Effector memory CD4-positive, alpha-beta T cell (primary cell): ENCODE measurements at regions not wholly inside any gene's neighbourhood (a gene's known extent, or its start where the extent isn't known, plus 50 kb on each side); places are given as distances from the start of the nearest gene placed in this dataset.
"Not testable (repeated sequence)": the region's sequence is repeated elsewhere in the genome, so short reads cannot be mapped to it uniquely, and the experiment has no call there.

ENCODE experiments used
- DNase-seq, 3 donors: peaks; one replicate each; pipeline ENCODE4 v3.0.0-alpha.2; 2020
- H3K27ac ChIP-seq: 2 replicates; pipeline ENCODE4 v1.7.0; 2013; ENCODE audit warnings: mild to moderate bottlenecking, low read length, moderate library complexity; ENCODE audit not compliant: insufficient read depth, poor library complexity, severe bottlenecking
- H3K27me3 ChIP-seq: replicated peaks from 2 replicates; pipeline ENCODE4 v1.7.0; 2013; ENCODE audit warnings: mild to moderate bottlenecking, low read length; ENCODE audit not compliant: insufficient read depth, control insufficient read depth, poor library complexity, severe bottlenecking
- H3K36me3 ChIP-seq: 2 replicates; pipeline ENCODE4 v1.7.0; 2013; ENCODE audit warnings: mild to moderate bottlenecking, low read length, moderate library complexity; ENCODE audit not compliant: control insufficient read depth, insufficient read depth
- H3K4me1 ChIP-seq: 2 replicates; pipeline ENCODE4 v1.7.0; 2013; ENCODE audit warnings: low read length, mild to moderate bottlenecking; ENCODE audit not compliant: control insufficient read depth, insufficient read depth, poor library complexity, severe bottlenecking
- H3K4me3 ChIP-seq: 2 replicates; pipeline ENCODE4 v1.7.0; 2013; ENCODE audit warnings: low read length, low read depth, mild to moderate bottlenecking; ENCODE audit not compliant: insufficient read depth, poor library complexity, severe bottlenecking
- H3K9me3 ChIP-seq: 2 replicates; pipeline ENCODE4 v1.7.0; 2013; ENCODE audit warnings: mild to moderate bottlenecking, low read length, moderate library complexity; ENCODE audit not compliant: control insufficient read depth

DNA sequence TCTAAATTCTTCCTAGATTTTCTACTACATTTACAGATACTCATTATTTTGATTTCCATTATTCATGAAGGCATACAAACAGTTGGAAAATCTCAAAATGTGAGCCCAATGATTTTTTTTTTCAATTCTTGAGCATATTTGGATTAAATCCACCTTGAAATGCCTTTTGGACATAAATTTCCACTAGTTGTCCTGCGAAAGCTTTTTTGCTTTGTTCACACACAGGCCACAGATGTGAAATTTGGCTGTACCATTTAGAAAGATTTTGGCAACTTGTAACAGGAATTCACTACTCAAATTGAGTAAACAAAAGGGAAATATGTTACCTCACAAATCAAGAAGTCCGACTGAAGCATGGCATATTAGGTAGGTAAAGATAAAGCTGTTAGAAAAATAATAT lies 1631.0 kb downstream of the CDH8 start:
- Histone ChIP-seq H3K27me3 (no peaks in the 10 kb centered on the region), H3K4me1 (no peaks in the 10 kb centered on the region), H3K4me3 (no peak overlapping the region), H3K9me3 (no peaks in the 10 kb centered on the region), H3K27ac (no peak overlapping the region), H3K36me3 (no peaks in the 10 kb centered on the region)
- DNase-seq, result no peak

DNA sequence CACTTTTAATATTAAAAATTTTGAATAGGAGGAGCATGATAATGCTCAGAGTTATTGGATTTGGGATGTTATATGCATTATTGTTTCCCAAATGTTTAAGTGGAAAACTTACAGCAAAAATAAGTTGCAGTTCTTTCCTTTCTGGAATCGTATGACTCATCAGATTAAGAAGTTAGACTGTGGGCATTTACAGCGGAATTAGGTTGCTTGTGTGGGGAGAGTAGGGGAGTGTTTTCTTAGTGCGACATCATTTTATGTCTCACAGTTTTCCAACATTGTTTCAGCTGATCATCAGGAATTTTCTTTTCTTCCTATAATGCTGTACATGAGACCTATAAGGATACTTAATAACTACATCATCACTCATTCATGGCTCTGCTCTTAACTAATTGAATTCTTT lies 1631.8 kb downstream of the CDH8 start:
- Histone ChIP-seq H3K4me1 (no peaks in the 10 kb centered on the region), H3K36me3 (no peaks in the 10 kb centered on the region), H3K27me3 (no peaks in the 10 kb centered on the region), H3K27ac (no peak overlapping the region), H3K4me3 (no peak overlapping the region), H3K9me3 (no peaks in the 10 kb centered on the region)
- DNase-seq, result no peak

DNA sequence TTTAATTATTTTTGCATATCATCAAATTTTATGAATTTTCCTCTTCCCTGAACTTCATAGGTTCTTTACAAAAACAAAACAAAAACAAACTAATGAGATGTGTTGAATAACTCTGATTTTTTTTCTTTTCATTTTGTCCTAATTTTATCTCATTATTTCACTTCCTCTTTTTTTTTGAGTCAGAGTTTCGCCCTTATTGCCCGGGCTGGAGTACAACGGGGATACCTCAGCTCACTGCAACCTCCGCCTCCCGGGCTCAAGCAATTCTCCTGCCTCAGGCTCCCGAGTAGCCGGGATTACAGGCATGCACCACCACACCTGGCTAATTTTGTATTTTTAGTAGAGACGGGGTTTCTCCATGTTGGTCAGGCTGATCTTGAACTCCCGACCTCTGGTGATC lies 1633.3 kb downstream of the CDH8 start:
- H3K36me3 ChIP-seq, H3K27ac ChIP-seq, H3K4me3 ChIP-seq, DNase-seq, H3K9me3 ChIP-seq, H3K4me1 ChIP-seq, H3K27me3 ChIP-seq: not testable (repeated sequence)

DNA sequence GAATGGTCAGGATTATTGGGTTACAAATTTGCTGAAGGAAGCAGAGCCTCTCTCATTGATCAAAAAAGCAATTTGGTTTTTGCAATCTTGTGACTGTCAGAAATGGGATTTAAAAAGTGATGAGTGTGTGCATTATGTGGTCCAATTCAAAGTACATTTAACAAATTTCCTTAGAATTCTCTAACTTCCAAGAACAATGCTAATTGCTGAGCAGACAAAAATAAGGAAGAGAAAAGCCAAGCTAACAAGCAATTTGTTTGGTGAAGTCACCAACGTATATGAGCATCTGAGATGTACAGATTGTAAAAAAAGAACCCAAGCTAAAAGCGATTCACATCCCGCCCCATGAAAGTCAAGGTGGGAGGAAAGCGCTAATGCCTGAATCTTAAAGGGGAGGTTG lies 1643.9 kb downstream of the CDH8 start:
- Histone ChIP-seq H3K36me3 (no peaks in the 10 kb centered on the region), H3K27me3 (no peaks in the 10 kb centered on the region), H3K27ac (no peak overlapping the region), H3K9me3 (no peaks in the 10 kb centered on the region), H3K4me3 (no peak overlapping the region), H3K4me1 (no peaks in the 10 kb centered on the region)
- DNase-seq, result no peak

DNA sequence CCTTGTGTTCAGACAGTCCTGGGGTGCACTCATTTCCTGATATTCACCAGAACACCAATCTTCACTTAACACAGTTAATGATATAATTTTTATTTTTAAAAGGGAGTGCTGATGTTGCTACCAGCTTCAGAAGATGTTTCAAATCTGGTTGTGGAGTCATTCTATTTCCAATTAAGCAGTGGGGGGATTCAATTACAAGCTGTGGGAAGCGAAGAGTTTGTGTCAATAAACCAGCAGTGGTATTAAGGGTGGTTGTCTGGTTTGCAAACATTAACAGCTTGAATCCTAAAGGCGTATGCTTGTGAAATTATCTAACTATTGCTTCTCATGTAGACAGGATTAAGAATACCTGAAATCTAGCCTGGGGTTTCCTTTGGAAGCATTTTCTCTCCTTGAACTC lies 1637.5 kb upstream of the GOT2 start:
- DNase-seq, result no peak
- H3K4me3 ChIP-seq, result no peak overlapping the region
- no peaks in the 10 kb centered on the region for H3K36me3 ChIP-seq

DNA sequence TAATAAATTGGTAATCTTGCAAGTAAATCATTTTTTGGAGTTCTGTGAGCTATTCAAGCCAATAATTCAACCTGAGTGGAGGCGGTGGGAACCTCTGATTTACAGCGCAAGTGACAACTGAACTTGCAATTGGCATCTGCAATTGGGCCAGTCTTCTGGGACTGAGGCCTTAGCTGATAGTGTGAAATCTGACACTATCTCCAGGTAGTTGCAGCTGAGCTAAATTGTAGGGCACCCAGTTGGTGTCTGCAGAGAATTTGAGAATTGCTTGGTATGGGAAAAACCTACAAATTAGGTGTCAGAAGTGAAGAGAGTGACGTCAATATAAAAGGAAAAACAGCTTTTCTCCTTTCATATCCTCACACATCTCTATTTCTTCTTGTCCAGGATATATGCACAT lies 1633.6 kb upstream of the GOT2 start:
- no peak for DNase-seq
- Histone ChIP-seq H3K4me1 (no peaks in the 10 kb centered on the region), H3K36me3 (no peaks in the 10 kb centered on the region), H3K9me3 (peaks cover 3% of the 10 kb centered on the region), H3K27ac (no peak overlapping the region), H3K4me3 (no peak overlapping the region), H3K27me3 (no peaks in the 10 kb centered on the region)

More for the DNA sequence above, 1637.5 kb upstream of the GOT2 start:
- Histone ChIP-seq H3K27me3 (no peaks in the 10 kb centered on the region), H3K9me3 (peaks cover 3% of the 10 kb centered on the region), H3K4me1 (no peaks in the 10 kb centered on the region), H3K27ac (no peak overlapping the region)

DNA sequence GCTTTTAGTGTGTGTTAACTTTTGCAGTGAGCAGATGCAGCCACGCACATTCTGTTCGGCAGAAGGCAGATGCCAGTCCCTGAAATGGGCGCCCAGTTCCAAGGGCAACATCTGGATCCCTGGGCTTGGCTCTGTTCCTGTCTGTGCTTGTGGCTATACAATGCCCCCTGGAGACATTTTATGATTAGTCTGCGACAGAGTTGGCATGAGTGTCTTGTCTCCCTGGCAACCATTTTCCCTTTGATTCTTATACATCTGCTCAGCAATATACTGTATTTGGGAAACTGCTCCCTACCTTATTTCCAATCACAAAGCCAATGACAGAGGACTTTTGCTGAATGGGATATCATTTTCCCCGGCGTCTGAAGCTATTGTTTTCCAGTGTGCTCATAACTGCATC lies 1629.5 kb upstream of the GOT2 start:
- Histone ChIP-seq H3K27me3 (no peaks in the 10 kb centered on the region), H3K4me3 (no peak overlapping the region), H3K27ac (no peak overlapping the region), H3K9me3 (peaks cover 3% of the 10 kb centered on the region), H3K36me3 (no peaks in the 10 kb centered on the region), H3K4me1 (no peaks in the 10 kb centered on the region)
- DNase-seq, result no peak

DNA sequence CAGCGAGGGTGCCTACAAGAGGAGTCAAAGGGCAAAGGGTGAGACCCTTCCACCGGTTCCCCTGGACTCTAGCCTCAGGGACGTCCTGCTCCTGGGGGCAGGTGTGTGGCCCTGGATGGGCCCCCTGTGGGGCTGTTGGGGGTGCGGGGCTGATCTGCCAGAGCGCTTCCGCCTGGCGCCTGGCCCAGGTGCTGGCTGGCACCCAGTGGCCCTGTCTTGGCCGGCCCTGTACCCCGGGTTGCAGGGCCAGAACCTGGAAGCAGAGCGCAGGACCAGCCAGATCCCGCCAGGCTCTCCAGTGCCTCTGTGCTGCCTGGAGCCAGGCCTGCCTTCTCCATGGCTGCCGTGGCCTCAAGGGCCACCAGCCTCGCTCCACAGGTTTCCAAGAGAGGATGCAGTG lies 1625.8 kb upstream of the GOT2 start:
- not testable (repeated sequence) for H3K4me1 ChIP-seq, H3K36me3 ChIP-seq, DNase-seq, H3K4me3 ChIP-seq, H3K27me3 ChIP-seq, H3K9me3 ChIP-seq, H3K27ac ChIP-seq

DNA sequence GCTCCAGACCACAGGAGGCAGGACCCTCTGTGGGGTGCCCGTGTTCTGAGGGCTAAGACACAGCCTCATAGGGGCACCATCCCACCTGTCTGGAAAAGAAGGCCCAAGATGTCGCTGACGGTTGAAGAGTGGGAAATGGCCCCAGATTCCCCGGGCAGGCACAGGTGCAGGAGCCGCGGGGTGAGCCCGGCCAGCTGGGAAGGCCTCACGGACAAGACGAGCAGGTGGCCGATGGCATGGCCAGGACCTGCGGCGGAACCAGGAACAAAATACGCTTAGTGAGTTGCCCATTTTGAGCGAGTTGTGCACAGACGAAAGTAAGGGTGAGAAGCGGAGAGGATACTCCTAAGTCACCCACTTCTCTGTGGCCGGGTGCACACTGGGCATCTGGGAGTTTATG lies 1625.3 kb upstream of the GOT2 start:
- H3K4me3 ChIP-seq, H3K36me3 ChIP-seq, H3K4me1 ChIP-seq, H3K9me3 ChIP-seq, H3K27ac ChIP-seq, DNase-seq, H3K27me3 ChIP-seq: not testable (repeated sequence)

DNA sequence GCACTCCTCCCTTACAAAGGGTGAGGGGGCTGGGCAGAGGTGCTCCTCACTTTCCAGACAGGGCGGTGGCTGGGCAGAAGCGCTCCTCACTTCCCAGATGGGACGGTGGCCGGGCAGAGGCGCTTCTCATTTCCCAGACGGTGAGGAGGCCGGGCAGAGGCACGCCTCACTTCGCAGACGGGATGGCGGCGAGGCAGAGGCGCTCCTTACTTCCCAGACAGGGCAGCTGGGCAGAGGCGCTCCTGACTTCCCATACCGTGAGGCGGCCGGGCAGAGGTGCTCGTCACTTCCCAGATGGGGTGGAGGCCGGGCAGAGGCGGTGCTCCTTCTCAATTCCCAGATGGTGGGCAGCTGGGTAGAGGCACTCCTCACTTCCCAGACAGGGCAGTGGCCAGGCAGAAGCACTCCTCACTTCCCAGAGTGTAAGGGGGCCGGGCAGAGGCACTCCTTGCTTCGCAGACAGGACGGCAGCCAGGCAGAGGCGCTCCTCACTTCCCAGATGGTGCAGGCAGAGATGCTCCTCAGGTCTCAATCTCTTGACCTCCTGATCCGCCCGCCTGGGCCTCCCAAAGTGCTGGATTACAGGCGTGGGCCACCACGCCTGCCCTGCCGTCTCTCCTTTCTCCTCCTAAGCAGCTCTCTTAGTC lies 1623.9 kb upstream of the GOT2 start:
- not testable (repeated sequence) for DNase-seq, H3K4me1 ChIP-seq, H3K9me3 ChIP-seq, H3K27ac ChIP-seq, H3K4me3 ChIP-seq, H3K27me3 ChIP-seq, H3K36me3 ChIP-seq

DNA sequence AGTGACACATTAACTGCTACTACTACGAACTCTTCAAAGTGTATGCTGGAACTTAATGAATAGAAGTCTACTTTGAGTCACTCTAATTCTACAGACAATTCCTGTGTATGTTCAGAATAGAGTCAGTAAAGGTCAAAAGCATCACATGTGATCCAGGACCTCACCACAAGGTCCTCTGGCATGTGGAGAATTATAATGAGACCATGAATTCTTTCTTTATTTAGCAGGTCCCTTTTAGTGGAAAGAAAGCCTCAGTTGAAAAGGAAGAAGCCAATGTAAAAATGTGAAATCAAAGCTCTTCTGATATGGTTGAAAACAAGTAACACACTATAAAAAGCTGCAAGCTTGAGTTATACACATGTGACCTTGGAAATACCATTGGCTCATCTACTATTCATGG lies 1612.1 kb upstream of the GOT2 start:
- H3K4me1 ChIP-seq, result no peaks in the 10 kb centered on the region
- no peaks in the 10 kb centered on the region for H3K36me3 ChIP-seq
- H3K4me3 ChIP-seq, result no peak overlapping the region
- no peak overlapping the region for H3K27ac ChIP-seq
- no peaks in the 10 kb centered on the region for H3K27me3 ChIP-seq
- DNase-seq, result no peak
- no peaks in the 10 kb centered on the region for H3K9me3 ChIP-seq
